ENCODE measurements at regions not wholly inside any gene's neighbourhood (a gene's known extent, or its start where the extent isn't known, plus 50 kb on each side); places are given as distances from the start of the nearest gene placed in this dataset.
"Not testable (repeated sequence)": the region's sequence is repeated elsewhere in the genome, so short reads cannot be mapped to it uniquely, and the experiment has no call there.

GRCh38 chr6:27016689-27017088 lies 230.8 kb upstream of the PRSS16 start:
- H3K4me3 ChIP-seq (ENCODE audit: low read depth, low read length): no peak overlapping the region
- TF ChIP-seq CTCF (IDR thresholded peaks at IDR 0.05; ENCODE audit: insufficient read depth, low read length, poor library complexity, severe bottlenecking): no peak
- no peaks in the 10 kb centered on the region for H3K27me3 ChIP-seq (ENCODE audit: control insufficient read depth, insufficient read depth, low read length)
- DNase-seq (ENCODE audit: low read depth): no peak
- no peaks in the 10 kb centered on the region for H3K36me3 ChIP-seq (ENCODE audit: control insufficient read depth, insufficient read depth, low read length)

GRCh38 chr6:27018401-27018800 lies 229.1 kb upstream of the PRSS16 start:
- DNase-seq (ENCODE audit: low read depth); H3K27me3 ChIP-seq (ENCODE audit: control insufficient read depth, insufficient read depth, low read length); H3K4me3 ChIP-seq (ENCODE audit: low read depth, low read length); H3K36me3 ChIP-seq (ENCODE audit: control insufficient read depth, insufficient read depth, low read length): not testable (repeated sequence)

- no peak for TF ChIP-seq CTCF (IDR thresholded peaks at IDR 0.05; ENCODE audit: insufficient read depth, low read length, poor library complexity, severe bottlenecking)
- no peaks in the 10 kb centered on the region for H3K27me3 ChIP-seq (ENCODE audit: control insufficient read depth, insufficient read depth, low read length)
- no peaks in the 10 kb centered on the region for H3K36me3 ChIP-seq (ENCODE audit: control insufficient read depth, insufficient read depth, low read length)
- peak overlapping the region; percentile 57 for H3K4me3 ChIP-seq (ENCODE audit: low read depth, low read length)
- peak; percentile 78 for DNase-seq (ENCODE audit: low read depth)
These were observed 227.6 kb upstream of the PRSS16 start for GRCh38 chr6:27019651-27020552.

GRCh38 chr6:27020553-27020880 lies 227.0 kb upstream of the PRSS16 start:
- H3K27me3 ChIP-seq (ENCODE audit: control insufficient read depth, insufficient read depth, low read length): no peaks in the 10 kb centered on the region
- no peak for DNase-seq (ENCODE audit: low read depth)
- H3K4me3 ChIP-seq (ENCODE audit: low read depth, low read length): peak overlapping the region; percentile 57
- no peak for TF ChIP-seq CTCF (IDR thresholded peaks at IDR 0.05; ENCODE audit: insufficient read depth, low read length, poor library complexity, severe bottlenecking)
- H3K36me3 ChIP-seq (ENCODE audit: control insufficient read depth, insufficient read depth, low read length): no peaks in the 10 kb centered on the region

GRCh38 chr6:27023664-27024063 lies 223.8 kb upstream of the PRSS16 start:
- no peak for TF ChIP-seq CTCF (IDR thresholded peaks at IDR 0.05; ENCODE audit: insufficient read depth, low read length, poor library complexity, severe bottlenecking)
- Histone ChIP-seq H3K36me3 (ENCODE audit: control insufficient read depth, insufficient read depth, low read length) (no peaks in the 10 kb centered on the region), H3K4me3 (ENCODE audit: low read depth, low read length) (no peak overlapping the region), H3K27me3 (ENCODE audit: control insufficient read depth, insufficient read depth, low read length) (no peaks in the 10 kb centered on the region)
- no peak for DNase-seq (ENCODE audit: low read depth)

- Histone ChIP-seq H3K36me3 (ENCODE audit: control insufficient read depth, insufficient read depth, low read length) (no peaks in the 10 kb centered on the region), H3K27me3 (ENCODE audit: control insufficient read depth, insufficient read depth, low read length) (no peaks in the 10 kb centered on the region), H3K4me3 (ENCODE audit: low read depth, low read length) (no peak overlapping the region)
- no peak for DNase-seq (ENCODE audit: low read depth)
- no peak for TF ChIP-seq CTCF (IDR thresholded peaks at IDR 0.05; ENCODE audit: insufficient read depth, low read length, poor library complexity, severe bottlenecking)
These were observed 222.2 kb upstream of the PRSS16 start for GRCh38 chr6:27025351-27025750.
